ENCODE measurements at regions not wholly inside any gene's neighbourhood (a gene's known extent, or its start where the extent isn't known, plus 50 kb on each side); places are given as distances from the start of the nearest gene placed in this dataset.

- H3K4me3 ChIP-seq (ENCODE audit: insufficient read depth, low read depth, low read length, poor library complexity, severe bottlenecking), result no peak overlapping the region
- H3K9me3 ChIP-seq (ENCODE audit: control insufficient read depth, low read length), result no peaks in the 10 kb centered on the region
- H3K27ac ChIP-seq (ENCODE audit: insufficient read depth, low read length, poor library complexity, severe bottlenecking), result no peak overlapping the region
- H3K36me3 ChIP-seq (ENCODE audit: control insufficient read depth, insufficient read depth, low read length), result no peaks in the 10 kb centered on the region
- DNase-seq, result no peak
- H3K27me3 ChIP-seq (replicated peaks; ENCODE audit: control insufficient read depth, insufficient read depth, low read length, poor library complexity, severe bottlenecking), result no peaks in the 10 kb centered on the region
- H3K4me1 ChIP-seq (ENCODE audit: control insufficient read depth, insufficient read depth, low read length, poor library complexity, severe bottlenecking), result no peaks in the 10 kb centered on the region
Measured at GRCh38 chr5:8568858-8569257, 699.9 kb downstream of the MTRR start.

DNA sequence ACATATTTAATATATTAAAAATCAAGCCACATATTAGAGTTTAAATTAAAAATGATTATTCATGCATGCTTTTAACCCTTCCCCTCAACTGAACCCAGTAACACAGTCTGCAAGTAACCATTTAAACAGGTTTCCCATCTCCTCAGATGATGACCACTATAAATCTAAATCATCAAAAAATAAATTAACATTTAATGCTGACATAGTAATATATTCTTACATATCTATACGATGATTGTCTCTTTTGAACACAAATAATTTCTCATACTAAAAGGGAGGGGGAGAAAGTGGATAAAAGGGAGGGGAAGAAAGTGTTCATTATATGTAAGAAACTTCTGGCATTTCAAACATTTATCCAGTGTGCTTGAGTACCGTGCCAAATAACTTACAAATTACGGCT is 701.6 kb downstream of the MTRR start:
- no peaks in the 10 kb centered on the region for H3K36me3 ChIP-seq (ENCODE audit: control insufficient read depth, insufficient read depth, low read length)
- no peaks in the 10 kb centered on the region for H3K9me3 ChIP-seq (ENCODE audit: control insufficient read depth, low read length)
- H3K27ac ChIP-seq (ENCODE audit: insufficient read depth, low read length, poor library complexity, severe bottlenecking), result no peak overlapping the region
- no peak overlapping the region for H3K4me3 ChIP-seq (ENCODE audit: insufficient read depth, low read depth, low read length, poor library complexity, severe bottlenecking)
- no peaks in the 10 kb centered on the region for H3K4me1 ChIP-seq (ENCODE audit: control insufficient read depth, insufficient read depth, low read length, poor library complexity, severe bottlenecking)
- no peaks in the 10 kb centered on the region for H3K27me3 ChIP-seq (replicated peaks; ENCODE audit: control insufficient read depth, insufficient read depth, low read length, poor library complexity, severe bottlenecking)
- DNase-seq, result no peak

DNA sequence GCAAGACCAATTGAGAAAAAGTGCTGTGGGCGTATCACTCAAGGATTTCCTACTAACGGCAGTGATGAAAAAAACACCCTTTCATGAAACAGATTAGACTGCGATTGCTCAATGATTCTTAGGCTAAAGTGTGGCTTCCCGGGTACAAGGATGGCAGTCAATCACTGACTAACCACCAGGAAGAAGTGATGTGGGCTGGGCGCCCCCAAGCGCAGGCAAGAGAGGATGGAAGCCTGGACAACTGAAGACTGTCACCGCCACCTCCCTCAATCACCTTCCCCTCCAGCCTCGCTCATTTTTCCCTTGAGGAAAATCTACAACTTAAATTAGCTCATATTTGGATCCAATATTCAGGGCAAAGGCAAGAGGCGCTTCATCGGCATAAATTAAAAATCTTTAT is 707.2 kb downstream of the MTRR start:
- H3K4me3 ChIP-seq (ENCODE audit: insufficient read depth, low read depth, low read length, poor library complexity, severe bottlenecking), result no peak overlapping the region
- no peak overlapping the region for H3K27ac ChIP-seq (ENCODE audit: insufficient read depth, low read length, poor library complexity, severe bottlenecking)
- no peak for DNase-seq
- no peaks in the 10 kb centered on the region for H3K36me3 ChIP-seq (ENCODE audit: control insufficient read depth, insufficient read depth, low read length)
- H3K27me3 ChIP-seq (replicated peaks; ENCODE audit: control insufficient read depth, insufficient read depth, low read length, poor library complexity, severe bottlenecking), result no peaks in the 10 kb centered on the region
- no peaks in the 10 kb centered on the region for H3K4me1 ChIP-seq (ENCODE audit: control insufficient read depth, insufficient read depth, low read length, poor library complexity, severe bottlenecking)
- H3K9me3 ChIP-seq (ENCODE audit: control insufficient read depth, low read length), result no peaks in the 10 kb centered on the region

DNA sequence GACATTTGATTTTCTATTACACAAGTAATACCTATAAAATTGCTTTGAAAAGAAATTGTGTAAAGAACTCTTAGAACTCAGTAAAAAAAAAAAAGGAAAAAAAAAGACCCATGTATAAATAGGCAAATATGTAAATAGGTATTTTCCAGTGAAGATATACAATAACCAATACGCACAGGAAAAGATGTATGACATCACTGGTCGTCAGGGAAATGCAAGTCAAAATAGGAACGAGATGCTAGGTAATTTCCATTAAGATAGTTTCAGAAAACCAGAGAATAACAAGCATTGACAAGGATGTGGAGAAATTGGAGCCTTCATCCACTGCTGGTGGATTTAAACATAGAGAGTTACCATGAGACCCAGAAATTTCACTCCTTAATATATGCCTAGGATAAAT is 708.8 kb downstream of the MTRR start:
- no peaks in the 10 kb centered on the region for H3K36me3 ChIP-seq (ENCODE audit: control insufficient read depth, insufficient read depth, low read length)
- DNase-seq, result no peak
- no peaks in the 10 kb centered on the region for H3K4me1 ChIP-seq (ENCODE audit: control insufficient read depth, insufficient read depth, low read length, poor library complexity, severe bottlenecking)
- no peak overlapping the region for H3K27ac ChIP-seq (ENCODE audit: insufficient read depth, low read length, poor library complexity, severe bottlenecking)
- H3K4me3 ChIP-seq (ENCODE audit: insufficient read depth, low read depth, low read length, poor library complexity, severe bottlenecking), result no peak overlapping the region
- no peaks in the 10 kb centered on the region for H3K27me3 ChIP-seq (replicated peaks; ENCODE audit: control insufficient read depth, insufficient read depth, low read length, poor library complexity, severe bottlenecking)
- no peaks in the 10 kb centered on the region for H3K9me3 ChIP-seq (ENCODE audit: control insufficient read depth, low read length)

GRCh38 chr5:8580298-8580697 is 711.4 kb downstream of the MTRR start:
- DNase-seq, result no peak
- H3K4me3 ChIP-seq (ENCODE audit: insufficient read depth, low read depth, low read length, poor library complexity, severe bottlenecking), result no peak overlapping the region
- no peak overlapping the region for H3K27ac ChIP-seq (ENCODE audit: insufficient read depth, low read length, poor library complexity, severe bottlenecking)
- no peaks in the 10 kb centered on the region for H3K4me1 ChIP-seq (ENCODE audit: control insufficient read depth, insufficient read depth, low read length, poor library complexity, severe bottlenecking)
- H3K36me3 ChIP-seq (ENCODE audit: control insufficient read depth, insufficient read depth, low read length), result no peaks in the 10 kb centered on the region
- H3K9me3 ChIP-seq (ENCODE audit: control insufficient read depth, low read length), result no peaks in the 10 kb centered on the region
- no peaks in the 10 kb centered on the region for H3K27me3 ChIP-seq (replicated peaks; ENCODE audit: control insufficient read depth, insufficient read depth, low read length, poor library complexity, severe bottlenecking)

- Histone ChIP-seq H3K4me3 (ENCODE audit: insufficient read depth, low read depth, low read length, poor library complexity, severe bottlenecking) (no peak overlapping the region), H3K4me1 (ENCODE audit: control insufficient read depth, insufficient read depth, low read length, poor library complexity, severe bottlenecking) (no peaks in the 10 kb centered on the region), H3K9me3 (ENCODE audit: control insufficient read depth, low read length) (no peaks in the 10 kb centered on the region), H3K36me3 (ENCODE audit: control insufficient read depth, insufficient read depth, low read length) (no peaks in the 10 kb centered on the region), H3K27ac (ENCODE audit: insufficient read depth, low read length, poor library complexity, severe bottlenecking) (no peak overlapping the region), H3K27me3 (replicated peaks; ENCODE audit: control insufficient read depth, insufficient read depth, low read length, poor library complexity, severe bottlenecking) (no peaks in the 10 kb centered on the region)
- DNase-seq, result no peak
Measured at GRCh38 chr5:8581047-8581446, 712.1 kb downstream of the MTRR start.

DNA sequence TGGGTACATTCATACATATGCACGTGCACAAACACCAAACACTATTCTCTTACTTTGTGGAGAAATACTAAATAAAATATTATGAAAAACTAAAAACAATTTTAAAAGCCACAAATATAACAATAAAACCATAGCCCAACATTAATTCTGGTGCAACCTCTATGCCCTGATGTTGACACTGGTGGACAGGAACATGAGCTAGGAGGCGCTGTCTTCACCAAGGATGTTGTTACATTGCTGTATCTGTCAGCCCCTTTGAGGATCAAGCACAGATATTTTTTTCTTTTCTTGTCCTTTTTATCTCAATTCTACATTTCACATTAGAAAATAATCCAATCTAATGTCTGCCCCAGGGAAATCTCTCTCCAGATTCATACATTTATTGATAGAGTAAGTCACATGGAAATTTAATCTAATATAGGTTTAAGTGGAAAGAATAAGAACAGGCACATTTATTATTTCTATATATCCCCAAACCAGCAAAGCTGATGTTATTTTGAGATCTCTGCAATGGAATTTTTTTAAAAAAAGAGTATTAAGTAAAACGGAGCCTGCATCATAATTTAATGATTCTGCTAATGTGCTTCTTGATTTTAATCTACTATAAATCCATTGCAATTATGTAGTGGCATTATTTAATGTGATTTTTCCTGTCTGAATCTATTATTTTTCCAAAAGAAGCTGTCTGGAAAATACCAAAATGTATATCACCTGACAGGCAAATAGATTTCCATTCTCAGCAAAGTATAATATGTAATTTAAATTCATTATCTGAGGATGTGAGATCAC is 716.5 kb downstream of the MTRR start:
- no peak for DNase-seq
- H3K4me1 ChIP-seq (ENCODE audit: control insufficient read depth, insufficient read depth, low read length, poor library complexity, severe bottlenecking), result no peaks in the 10 kb centered on the region
- H3K9me3 ChIP-seq (ENCODE audit: control insufficient read depth, low read length), result no peaks in the 10 kb centered on the region
- no peak overlapping the region for H3K27ac ChIP-seq (ENCODE audit: insufficient read depth, low read length, poor library complexity, severe bottlenecking)
- H3K36me3 ChIP-seq (ENCODE audit: control insufficient read depth, insufficient read depth, low read length), result no peaks in the 10 kb centered on the region
- no peaks in the 10 kb centered on the region for H3K27me3 ChIP-seq (replicated peaks; ENCODE audit: control insufficient read depth, insufficient read depth, low read length, poor library complexity, severe bottlenecking)
- no peak overlapping the region for H3K4me3 ChIP-seq (ENCODE audit: insufficient read depth, low read depth, low read length, poor library complexity, severe bottlenecking)

DNA sequence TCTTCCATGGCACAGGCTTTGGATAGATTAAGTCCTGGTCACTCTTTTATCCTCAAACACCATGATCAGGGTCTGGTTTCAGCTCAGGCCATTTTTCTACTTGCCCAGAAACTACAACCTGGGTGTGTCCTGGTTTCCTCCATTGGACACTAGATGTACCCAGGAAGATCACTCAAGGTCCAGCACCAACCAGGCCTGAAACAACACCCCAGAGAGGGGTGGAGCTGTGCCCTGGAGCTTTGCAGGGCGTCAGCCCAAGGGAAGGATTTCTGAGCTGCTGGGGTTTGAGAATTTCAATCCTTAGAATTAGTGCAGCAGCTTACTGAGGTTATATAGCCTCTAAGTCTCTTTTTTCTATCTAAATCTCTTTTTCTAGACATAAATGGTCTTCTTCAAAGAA is 722.0 kb downstream of the MTRR start:
- Histone ChIP-seq H3K27ac (ENCODE audit: insufficient read depth, low read length, poor library complexity, severe bottlenecking) (no peak overlapping the region), H3K27me3 (replicated peaks; ENCODE audit: control insufficient read depth, insufficient read depth, low read length, poor library complexity, severe bottlenecking) (no peaks in the 10 kb centered on the region), H3K4me1 (ENCODE audit: control insufficient read depth, insufficient read depth, low read length, poor library complexity, severe bottlenecking) (no peaks in the 10 kb centered on the region), H3K36me3 (ENCODE audit: control insufficient read depth, insufficient read depth, low read length) (no peaks in the 10 kb centered on the region), H3K9me3 (ENCODE audit: control insufficient read depth, low read length) (no peaks in the 10 kb centered on the region), H3K4me3 (ENCODE audit: insufficient read depth, low read depth, low read length, poor library complexity, severe bottlenecking) (no peak overlapping the region)
- DNase-seq, result no peak

- Histone ChIP-seq H3K27me3 (replicated peaks; ENCODE audit: control insufficient read depth, insufficient read depth, low read length, poor library complexity, severe bottlenecking) (no peaks in the 10 kb centered on the region), H3K36me3 (ENCODE audit: control insufficient read depth, insufficient read depth, low read length) (no peaks in the 10 kb centered on the region), H3K27ac (ENCODE audit: insufficient read depth, low read length, poor library complexity, severe bottlenecking) (no peak overlapping the region), H3K4me3 (ENCODE audit: insufficient read depth, low read depth, low read length, poor library complexity, severe bottlenecking) (no peak overlapping the region), H3K4me1 (ENCODE audit: control insufficient read depth, insufficient read depth, low read length, poor library complexity, severe bottlenecking) (no peaks in the 10 kb centered on the region), H3K9me3 (ENCODE audit: control insufficient read depth, low read length) (no peaks in the 10 kb centered on the region)
- no peak for DNase-seq
Measured at GRCh38 chr5:8598356-8598755, 729.4 kb downstream of the MTRR start.

GRCh38 chr5:8598996-8599395 is 730.0 kb downstream of the MTRR start:
- Histone ChIP-seq H3K36me3 (ENCODE audit: control insufficient read depth, insufficient read depth, low read length) (no peaks in the 10 kb centered on the region), H3K27ac (ENCODE audit: insufficient read depth, low read length, poor library complexity, severe bottlenecking) (no peak overlapping the region), H3K27me3 (replicated peaks; ENCODE audit: control insufficient read depth, insufficient read depth, low read length, poor library complexity, severe bottlenecking) (no peaks in the 10 kb centered on the region), H3K9me3 (ENCODE audit: control insufficient read depth, low read length) (no peaks in the 10 kb centered on the region), H3K4me3 (ENCODE audit: insufficient read depth, low read depth, low read length, poor library complexity, severe bottlenecking) (no peak overlapping the region), H3K4me1 (ENCODE audit: control insufficient read depth, insufficient read depth, low read length, poor library complexity, severe bottlenecking) (no peaks in the 10 kb centered on the region)
- DNase-seq, result no peak

All from effector memory CD4-positive, alpha-beta T cell (primary cell).